H1 (cell line): ENCODE measurements at regions not wholly inside any gene's neighbourhood (a gene's known extent, or its start where the extent isn't known, plus 50 kb on each side); places are given as distances from the start of the nearest gene placed in this dataset.
A peak's percentile ranks its signal among the peaks of the same experiment; 100 is the strongest.

Experiments used
- CTCF ChIA-PET: fragments of 300-600 bp; sonication (Branson Sonifier 250); formaldehyde crosslinking; loops from one replicate; lab custom pipeline; 2021; ENCODE audit not compliant: partially characterized antibody; lab: Charles Lee
- POLR2A ChIA-PET: fragments of 300-600 bp; sonication (Branson Sonifier 250); formaldehyde crosslinking; loops from one replicate; lab custom pipeline; 2021; ENCODE audit warnings: inconsistent platforms; ENCODE audit not compliant: partially characterized antibody; lab: Charles Lee
- DNase-seq, 2 experiments: peaks; one replicate each; pipeline versions ENCODE4 v3.0.0 to v3.0.0-alpha.2; 2010 to 2022; ENCODE audit warnings: low spot score in 2 of 2, low read depth in 1 of 2, mixed read lengths in 1 of 2
- FAIRE-seq: peaks from 2 replicates; lab custom pipeline; 2011; peaks lifted over from hg19 to GRCh38; lab: Jason Lieb, UNC
- H2AFZ ChIP-seq: 2 replicates; pipeline ENCODE4 v1.8.1; 2012; ENCODE audit warnings: low read length, inconsistent platforms
- H2AK5ac ChIP-seq: 2 replicates; pipeline ENCODE4 v1.6.1; 2013; ENCODE audit warnings: low read depth, low read length
- H2BK120ac ChIP-seq: replicated peaks from 2 replicates; pipeline ENCODE3; 2013; ENCODE audit warnings: low read depth, low read length, inconsistent platforms
- H2BK12ac ChIP-seq: 2 replicates; pipeline ENCODE4 v1.6.1; 2013; ENCODE audit warnings: low read depth, low read length
- H2BK15ac ChIP-seq: 2 replicates; pipeline ENCODE4 v1.6.1; 2013; ENCODE audit warnings: low read length
- H2BK20ac ChIP-seq: 2 replicates; pipeline ENCODE4 v1.6.1; 2013; ENCODE audit warnings: low read length
- H2BK5ac ChIP-seq: 2 replicates; pipeline ENCODE4 v1.6.1; 2013; ENCODE audit warnings: low read depth, low read length
- H3K14ac ChIP-seq: 2 replicates; pipeline ENCODE4 v1.6.1; 2013; ENCODE audit warnings: inconsistent platforms; ENCODE audit not compliant: insufficient read length
- H3K18ac ChIP-seq: 2 replicates; pipeline ENCODE4 v1.6.1; 2013; ENCODE audit warnings: low read length; ENCODE audit errors: extremely low read depth
- H3K23ac ChIP-seq: 2 replicates; pipeline ENCODE4 v1.6.1; 2013; ENCODE audit warnings: inconsistent platforms; ENCODE audit not compliant: insufficient read length
- H3K23me2 ChIP-seq: 2 replicates; pipeline ENCODE4 v1.6.1; 2013; ENCODE audit warnings: low read depth, low read length
- H3K27ac ChIP-seq: 2 replicates; pipeline ENCODE4 v1.6.1; 2011; ENCODE audit warnings: low read depth, low read length, inconsistent platforms
- H3K27me3 ChIP-seq, 4 experiments: replicated peaks in 1 of 4; 1 replicate in 1 of 4; 2 replicates in 3 of 4; pipeline versions ENCODE4 v1.6.1 to v1.8.1; 2011 to 2013; ENCODE audit warnings: low read length in 3 of 4, mild to moderate bottlenecking in 3 of 4, inconsistent platforms in 2 of 4, mixed read lengths in 2 of 4, moderate library complexity in 1 of 4; ENCODE audit not compliant: control insufficient read depth in 3 of 4, insufficient read depth in 3 of 4; ENCODE audit errors: extremely low read depth in 1 of 4
- H3K36me3 ChIP-seq, 4 experiments: 2 replicates each; pipeline versions ENCODE4 v1.6.1 to v1.8.1; 2011 to 2013; ENCODE audit warnings: mild to moderate bottlenecking in 4 of 4, low read length in 3 of 4, moderate library complexity in 2 of 4, control low read depth in 1 of 4, inconsistent platforms in 1 of 4; ENCODE audit not compliant: insufficient read depth in 4 of 4, control insufficient read depth in 2 of 4
- H3K4ac ChIP-seq: replicated peaks from 2 replicates; pipeline ENCODE3; 2013; ENCODE audit warnings: low read length, low read depth, mixed read lengths, inconsistent platforms; ENCODE audit not compliant: insufficient read length
- H3K4me1 ChIP-seq, 4 experiments: replicated peaks in 1 of 4; 1 replicate in 1 of 4; 2 replicates in 3 of 4; pipeline versions ENCODE4 v1.6.1 to v1.8.1; 2011 to 2013; ENCODE audit warnings: low read length in 3 of 4, inconsistent platforms in 2 of 4, mixed read lengths in 1 of 4; ENCODE audit not compliant: insufficient read depth in 4 of 4, control insufficient read depth in 3 of 4
- H3K4me2 ChIP-seq, 2 experiments: 2 replicates each; pipeline versions ENCODE4 v1.6.1 to v1.8.1; 2011 to 2013; ENCODE audit warnings: low read depth in 2 of 2, low read length in 2 of 2, control low read depth in 1 of 2, inconsistent platforms in 1 of 2, mild to moderate bottlenecking in 1 of 2; ENCODE audit not compliant: insufficient read depth in 1 of 2
- H3K4me3 ChIP-seq, 4 experiments: fragments of 200-600, 300-600 bp in 1 of 4; sonication (generic), shearing (Covaris generic), sonication (Bioruptor Twin) in 1 of 4; 2 replicates each; pipeline versions ENCODE4 v1.5.1 to v1.8.1; 2011 to 2016; ENCODE audit warnings: low read length in 4 of 4, low read depth in 3 of 4, control low read depth in 2 of 4, inconsistent platforms in 2 of 4, mild to moderate bottlenecking in 2 of 4, mixed read lengths in 1 of 4, moderate library complexity in 1 of 4; ENCODE audit not compliant: insufficient read depth in 2 of 4; ENCODE audit errors: extremely low read depth in 1 of 4
- H3K56ac ChIP-seq: replicated peaks from 2 replicates; pipeline ENCODE3; 2013; ENCODE audit warnings: low read depth, mild to moderate bottlenecking, mixed read lengths, low read length, inconsistent platforms; ENCODE audit not compliant: insufficient read length
- H3K79me1 ChIP-seq: 2 replicates; pipeline ENCODE4 v1.6.1; 2013; ENCODE audit warnings: low read depth, low read length, control low read depth
- H3K79me2 ChIP-seq, 2 experiments: 2 replicates each; pipeline versions ENCODE4 v1.6.1 to v1.8.1; 2012 to 2013; ENCODE audit warnings: low read length in 2 of 2, mild to moderate bottlenecking in 2 of 2, inconsistent platforms in 1 of 2; ENCODE audit not compliant: insufficient read depth in 2 of 2, control insufficient read depth in 1 of 2
- H3K9ac ChIP-seq, 4 experiments: replicated peaks in 1 of 4; 1 replicate in 1 of 4; 2 replicates in 3 of 4; pipeline versions ENCODE4 v1.6.1 to v1.8.1; 2011 to 2013; ENCODE audit warnings: low read depth in 3 of 4, low read length in 3 of 4, control low read depth in 2 of 4, mild to moderate bottlenecking in 2 of 4, moderate library complexity in 2 of 4, inconsistent platforms in 1 of 4; ENCODE audit errors: extremely low read depth in 1 of 4
- H3K9me3 ChIP-seq, 2 experiments: 2 replicates each; pipeline versions ENCODE4 v1.6.1 to v1.8.1; 2012 to 2013; ENCODE audit warnings: mild to moderate bottlenecking in 2 of 2, moderate library complexity in 2 of 2, control low read depth in 1 of 2, inconsistent platforms in 1 of 2, low read depth in 1 of 2, low read length in 1 of 2, mixed read lengths in 1 of 2; ENCODE audit not compliant: insufficient read depth in 2 of 2
- H4K20me1 ChIP-seq, 2 experiments: replicated peaks in 1 of 2; 2 replicates each; pipeline versions ENCODE3 to v1.8.1; 2011 to 2013; ENCODE audit warnings: inconsistent platforms in 2 of 2, low read length in 2 of 2, mild to moderate bottlenecking in 1 of 2; ENCODE audit not compliant: insufficient read depth in 2 of 2, control insufficient read depth in 1 of 2
- H4K5ac ChIP-seq: 2 replicates; pipeline ENCODE4 v1.6.1; 2013; ENCODE audit warnings: low read length, low read depth, mixed read lengths, inconsistent platforms; ENCODE audit not compliant: insufficient read length
- H4K8ac ChIP-seq: 2 replicates; pipeline ENCODE4 v1.8.0; 2013; ENCODE audit warnings: mild to moderate bottlenecking, moderate library complexity, low read length, inconsistent platforms; ENCODE audit not compliant: insufficient read depth; ENCODE audit errors: extremely low read depth
- H4K91ac ChIP-seq: replicated peaks from 2 replicates; pipeline ENCODE3; 2013; ENCODE audit warnings: low read length, mixed read lengths, inconsistent platforms; ENCODE audit not compliant: insufficient read length
- HDAC2 ChIP-seq, 2 experiments: fragments of 300-600 bp in 1 of 2; sonication (generic) in 1 of 2; IDR thresholded peaks; 2 replicates each; pipeline ENCODE4 v1.6.1; 2011 to 2012; ENCODE audit warnings: low read depth in 2 of 2, low read length in 2 of 2, mild to moderate bottlenecking in 2 of 2, moderate library complexity in 2 of 2, borderline replicate concordance in 1 of 2, inconsistent platforms in 1 of 2
- POU5F1 ChIP-seq: IDR thresholded peaks from 2 replicates; pipeline ENCODE4 v1.6.1; 2011; ENCODE audit warnings: low read depth, mild to moderate bottlenecking, low read length, moderate library complexity
- ZNF274 ChIP-seq: IDR thresholded peaks from 2 replicates; pipeline ENCODE4 v1.7.0; 2012; ENCODE audit warnings: low read length, borderline replicate concordance; ENCODE audit errors: extremely low read depth
- WGBS, 2 experiments: shearing (Covaris generic) in 1 of 2; methylation state at CpG; one replicate each; pipeline versions ENCODE4 v1.1.6 to v1.1.7; 2013 to 2015; ENCODE audit warnings: low lambda C conversion rate in 2 of 2, mixed read lengths in 2 of 2, inconsistent platforms in 1 of 2, low coverage in 1 of 2, missing lambda C conversion rate in 1 of 2; ENCODE audit not compliant: insufficient replicate concordance in 2 of 2, insufficient coverage in 1 of 2, insufficient read length in 1 of 2; ENCODE audit errors: extremely low coverage in 1 of 2, missing lambda C conversion rate in 1 of 2; 5-methylcytosine and 5-hydroxymethylcytosine counted together

GRCh38 chr13:106691341-106691740, 123.4 kb upstream of the ARGLU1 start:
- H3K18ac ChIP-seq, result no peak overlapping the region
- no peak overlapping the region for H3K27ac ChIP-seq
- H3K14ac ChIP-seq, result no peak overlapping the region
- H3K56ac ChIP-seq, result no peak overlapping the region
- WGBS, 2 experiments, result 76% methylated on average over 5 of the region's 5 CpGs; no CpG with 5 or more reads in 1 of the 2 experiments
- H3K79me2 ChIP-seq, result no peaks in the 10 kb centered on the region
- H4K5ac ChIP-seq, result no peak overlapping the region
- H2AFZ ChIP-seq, result peak overlapping the region; percentile 30; the same call in 1 of the 2 replicates
- no peaks in the 10 kb centered on the region for H3K9me3 ChIP-seq
- no peak overlapping the region for H3K4me3 ChIP-seq
- no peak overlapping the region for H2BK12ac ChIP-seq
- 0 out of 7 replicates have a peak, but pooled peaks cover 0 to 4% (median 0%) of the 10 kb centered on the region in 4 experiments for H3K4me1 ChIP-seq
- H3K4ac ChIP-seq, result no peak overlapping the region
- no peak overlapping the region for H2BK120ac ChIP-seq
- ChIA-PET CTCF (interaction anchor here (1.3 kb wide), 1 partner anchor 8 kb away, joined by 3 read pairs; no protein-coding TSS in a partner anchor), POLR2A (no interaction called here)
- no peak overlapping the region for H2BK5ac ChIP-seq
- TF ChIP-seq HDAC2 (IDR thresholded peaks at IDR 0.05; ENCODE audit: borderline replicate concordance in 1 of 2, low read depth in 2 of 2, low read length in 2 of 2), result no peak
- no peak for TF ChIP-seq POU5F1
- no peak for TF ChIP-seq ZNF274
- no peak overlapping the region for H2BK20ac ChIP-seq
- no peak overlapping the region for H3K9ac ChIP-seq
- H3K23me2 ChIP-seq, result no peaks in the 10 kb centered on the region
- H4K20me1 ChIP-seq, result no peaks in the 10 kb centered on the region
- H3K23ac ChIP-seq, result no peak overlapping the region
- no peak overlapping the region for H2BK15ac ChIP-seq
- H3K4me2 ChIP-seq, result no peak overlapping the region
- no peaks in the 10 kb centered on the region for H3K36me3 ChIP-seq
- no peak for DNase-seq
- no peaks in the 10 kb centered on the region for H3K27me3 ChIP-seq
- H3K79me1 ChIP-seq, result no peaks in the 10 kb centered on the region
- H2AK5ac ChIP-seq, result no peak overlapping the region
- H4K8ac ChIP-seq, result no peak overlapping the region
- no peak overlapping the region for H4K91ac ChIP-seq
- FAIRE-seq, result no peak
